Peyer's patch (tissue), 4 donors: ENCODE measurements at regions not wholly inside any gene's neighbourhood (a gene's known extent, or its start where the extent isn't known, plus 50 kb on each side); places are given as distances from the start of the nearest gene placed in this dataset.

Source experiments
- CTCF ChIP-seq, 6 experiments: fragments of 450-650 bp in 4 of 6; fragments of 200-600 bp in 2 of 6; sonication (generic) in 1 of 6; IDR thresholded peaks; one replicate each; pipeline ENCODE4 v1.5.1; 2017 to 2019; ENCODE audit warnings: antibody characterized with exemption in 6 of 6, mild to moderate bottlenecking in 3 of 6, moderate library complexity in 1 of 6
- POLR2A ChIP-seq, 2 donors: fragments of 450-650 bp; IDR thresholded peaks; one replicate each; pipeline ENCODE4 v1.5.1; 2017; ENCODE audit warnings: antibody characterized with exemption in 2 of 2, mild to moderate bottlenecking in 2 of 2, moderate library complexity in 2 of 2

- TF ChIP-seq POLR2A (IDR thresholded peaks at IDR 0.05) (no peak), CTCF (IDR thresholded peaks at IDR 0.05) (no peak)
Measured at GRCh38 chr6:165220045-165220444, 89.4 kb downstream of the C6orf118 start.
